ENCODE measurements at regions not wholly inside any gene's neighbourhood (a gene's known extent, or its start where the extent isn't known, plus 50 kb on each side); places are given as distances from the start of the nearest gene placed in this dataset.

GRCh38 chr5:30698217-30698616, 495.3 kb upstream of the CDH6 start:
- no peak for TF ChIP-seq GATA2 (IDR thresholded peaks at IDR 0.05; ENCODE audit: low read depth, low read length)
- no peak for TF ChIP-seq GATA3 (IDR thresholded peaks at IDR 0.05; ENCODE audit: low read depth, low read length)
